ENCODE measurements at regions not wholly inside any gene's neighbourhood (a gene's known extent, or its start where the extent isn't known, plus 50 kb on each side); places are given as distances from the start of the nearest gene placed in this dataset.

DNA sequence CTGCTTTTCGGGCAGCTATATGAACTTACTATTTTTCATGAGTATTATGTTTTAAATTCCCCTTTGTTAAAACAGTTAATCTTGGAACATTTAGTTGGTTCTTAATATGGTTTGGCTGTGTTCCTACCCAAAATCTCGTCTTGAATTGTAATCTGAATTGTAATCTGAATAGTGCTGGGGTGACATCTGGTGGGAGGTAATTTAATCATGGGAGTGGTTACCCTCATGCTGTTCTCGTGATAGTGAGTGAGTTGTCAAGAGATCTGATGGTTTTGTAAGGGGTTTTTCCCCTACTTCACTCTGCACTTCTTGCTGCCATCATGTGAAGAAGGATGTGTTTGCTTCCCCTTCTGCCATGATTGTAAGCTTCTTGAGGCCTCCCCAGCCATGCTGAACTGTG, 305.4 kb upstream of the MAP3K7 start:
- Histone ChIP-seq H3K9ac (ENCODE audit: extremely low read depth, insufficient read length, low read length) (no peak overlapping the region), H3K27me3 (ENCODE audit: insufficient read depth, low read length) (no peaks in the 10 kb centered on the region), H3T11ph (ENCODE audit: low read length) (no peak overlapping the region), H2BK5ac (ENCODE audit: insufficient read length, low read length) (no peak overlapping the region), H3K23ac (ENCODE audit: insufficient read length, low read depth, low read length) (no peak overlapping the region), H4K20me1 (ENCODE audit: control insufficient read depth, insufficient read depth, insufficient read length) (no peaks in the 10 kb centered on the region), H3K27ac (ENCODE audit: insufficient read length, low read depth, low read length) (no peak overlapping the region), H2BK20ac (ENCODE audit: low read depth, low read length, poor library complexity, severe bottlenecking) (no peak overlapping the region), H3K4me1 (ENCODE audit: insufficient read depth, low read length) (no peaks in the 10 kb centered on the region; the same call in 1 of the 2 replicates), H3K4ac (ENCODE audit: low read depth, low read length) (no peak overlapping the region), H3K18ac (ENCODE audit: insufficient read length, low read depth, low read length) (no peak overlapping the region), H3K79me2 (ENCODE audit: insufficient read depth, low read length) (no peaks in the 10 kb centered on the region), H3K4me2 (ENCODE audit: insufficient read depth, insufficient read length, low read length) (no peak overlapping the region), H4K8ac (replicated peaks; ENCODE audit: insufficient read length, low read depth, low read length) (no peak overlapping the region), H3K23me2 (ENCODE audit: insufficient read length, low read depth, low read length, poor library complexity, severe bottlenecking) (no peaks in the 10 kb centered on the region), H2BK15ac (ENCODE audit: low read depth, low read length) (no peak overlapping the region), H2BK12ac (ENCODE audit: insufficient read length, low read depth, low read length) (no peak overlapping the region), H4K5ac (ENCODE audit: insufficient read length, low read depth, low read length) (no peak overlapping the region), H4K91ac (ENCODE audit: insufficient read length, low read depth, low read length) (no peak overlapping the region), H3K14ac (ENCODE audit: insufficient read depth, low read length) (no peak overlapping the region), H2BK120ac (ENCODE audit: low read depth, low read length, poor library complexity, severe bottlenecking) (no peak overlapping the region), H2AK5ac (ENCODE audit: insufficient read length, low read length) (no peak overlapping the region), H3K56ac (ENCODE audit: insufficient read length, low read depth, low read length) (no peak overlapping the region), H3K9me3 (ENCODE audit: control insufficient read depth, low read depth, low read length) (no peaks in the 10 kb centered on the region), H2AFZ (ENCODE audit: low read length) (no peak overlapping the region), H3K79me1 (ENCODE audit: insufficient read depth, low read depth, low read length, poor library complexity, severe bottlenecking) (no peaks in the 10 kb centered on the region)
- DNase-seq = no peak
- peaks cover 27 to 32% of the 10 kb centered on the region in 2 experiments for H3K4me1 Mint-ChIP-seq
- peaks cover 25% of the 10 kb centered on the region for H3K27me3 Mint-ChIP-seq (ENCODE audit: low read depth)
- no peaks in the 10 kb centered on the region; a peak in 1 of 7 replicates for H3K36me3 Mint-ChIP-seq (ENCODE audit: insufficient read depth in 1 of 3, low read depth in 3 of 3)
- no peaks in the 10 kb centered on the region for H3K9me3 Mint-ChIP-seq
- no peak overlapping the region for H3K4me3 Mint-ChIP-seq
- H3K27ac Mint-ChIP-seq = no peak overlapping the region
- TF ChIP-seq, protein P1, sequence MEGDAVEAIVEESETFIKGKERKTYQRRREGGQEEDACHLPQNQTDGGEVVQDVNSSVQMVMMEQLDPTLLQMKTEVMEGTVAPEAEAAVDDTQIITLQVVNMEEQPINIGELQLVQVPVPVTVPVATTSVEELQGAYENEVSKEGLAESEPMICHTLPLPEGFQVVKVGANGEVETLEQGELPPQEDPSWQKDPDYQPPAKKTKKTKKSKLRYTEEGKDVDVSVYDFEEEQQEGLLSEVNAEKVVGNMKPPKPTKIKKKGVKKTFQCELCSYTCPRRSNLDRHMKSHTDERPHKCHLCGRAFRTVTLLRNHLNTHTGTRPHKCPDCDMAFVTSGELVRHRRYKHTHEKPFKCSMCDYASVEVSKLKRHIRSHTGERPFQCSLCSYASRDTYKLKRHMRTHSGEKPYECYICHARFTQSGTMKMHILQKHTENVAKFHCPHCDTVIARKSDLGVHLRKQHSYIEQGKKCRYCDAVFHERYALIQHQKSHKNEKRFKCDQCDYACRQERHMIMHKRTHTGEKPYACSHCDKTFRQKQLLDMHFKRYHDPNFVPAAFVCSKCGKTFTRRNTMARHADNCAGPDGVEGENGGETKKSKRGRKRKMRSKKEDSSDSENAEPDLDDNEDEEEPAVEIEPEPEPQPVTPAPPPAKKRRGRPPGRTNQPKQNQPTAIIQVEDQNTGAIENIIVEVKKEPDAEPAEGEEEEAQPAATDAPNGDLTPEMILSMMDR (conservative IDR thresholded peaks at IDR 0.05) = peak; percentile 33; the same call in 1 of the 3 replicates
- no CpG with 5 or more reads among the region's 3 CpGs for WGBS (ENCODE audit: extremely low coverage, insufficient read length, low lambda C conversion rate)

All from H9 (cell line).